HG03108 (cell line): ENCODE measurements at regions not wholly inside any gene's neighbourhood (a gene's known extent, or its start where the extent isn't known, plus 50 kb on each side); places are given as distances from the start of the nearest gene placed in this dataset.

Experiments used
- ATAC-seq: cut with Tn5 transposase; IDR thresholded peaks from one replicate; pipeline ENCODE4 v1.9.1; 2021; ENCODE audit warnings: moderate library complexity; ENCODE audit not compliant: unreplicated experiment

GRCh38 chr3:29099296-29099695, 181.6 kb upstream of the RBMS3 start:
- no peak for ATAC-seq

- no peak for ATAC-seq
Observed at GRCh38 chr3:29099775-29100174, 181.1 kb upstream of the RBMS3 start.

GRCh38 chr3:29100292-29100691, 180.6 kb upstream of the RBMS3 start:
- ATAC-seq, result no peak

GRCh38 chr3:29128001-29128400, 152.9 kb upstream of the RBMS3 start:
- no peak for ATAC-seq

- ATAC-seq, result no peak
Observed at GRCh38 chr3:29137601-29138000, 143.3 kb upstream of the RBMS3 start.

GRCh38 chr3:29138171-29138570, 142.7 kb upstream of the RBMS3 start:
- no peak for ATAC-seq

GRCh38 chr3:29140666-29141065, 140.2 kb upstream of the RBMS3 start:
- ATAC-seq, result no peak

- no peak for ATAC-seq
Observed at GRCh38 chr3:29141197-29141917, 139.5 kb upstream of the RBMS3 start.

- ATAC-seq, result no peak
Observed at GRCh38 chr3:29141918-29142275, 139.0 kb upstream of the RBMS3 start.

- ATAC-seq, result no peak
Observed at GRCh38 chr3:29143151-29143550, 137.7 kb upstream of the RBMS3 start.

GRCh38 chr3:29144361-29144760, 136.5 kb upstream of the RBMS3 start:
- ATAC-seq, result no peak

GRCh38 chr3:29144807-29145206, 136.1 kb upstream of the RBMS3 start:
- no peak for ATAC-seq

- ATAC-seq, result no peak
Observed at GRCh38 chr3:29145360-29145759, 135.5 kb upstream of the RBMS3 start.

- no peak for ATAC-seq
Observed at GRCh38 chr3:29152379-29152778, 128.5 kb upstream of the RBMS3 start.

- ATAC-seq, result no peak
Observed at GRCh38 chr3:29153811-29154210, 127.1 kb upstream of the RBMS3 start.

- ATAC-seq, result no peak
Observed at GRCh38 chr3:29156086-29156715, 124.7 kb upstream of the RBMS3 start.

- ATAC-seq, result no peak
Observed at GRCh38 chr3:29164825-29165224, 116.0 kb upstream of the RBMS3 start.

GRCh38 chr3:29167180-29167579, 113.7 kb upstream of the RBMS3 start:
- no peak for ATAC-seq

GRCh38 chr3:29168081-29168480, 112.8 kb upstream of the RBMS3 start:
- no peak for ATAC-seq

GRCh38 chr3:29168696-29169095, 112.2 kb upstream of the RBMS3 start:
- ATAC-seq, result no peak

- ATAC-seq, result no peak
Observed at GRCh38 chr3:29169451-29169850, 111.4 kb upstream of the RBMS3 start.

GRCh38 chr3:29171043-29171990, 109.6 kb upstream of the RBMS3 start:
- ATAC-seq, result no peak
